Heart left ventricle (tissue), 16 donors: ENCODE measurements at regions not wholly inside any gene's neighbourhood (a gene's known extent, or its start where the extent isn't known, plus 50 kb on each side); places are given as distances from the start of the nearest gene placed in this dataset.

ENCODE experiments used
- ATAC-seq, 4 donors: fragments of 200-7000 bp; cut with Tn5 transposase; one replicate each; pipeline ENCODE4 v1.9.1; 2020 to 2022; ENCODE audit warnings: moderate library complexity in 4 of 4, mild to moderate bottlenecking in 3 of 4, moderate number of reproducible peaks in 1 of 4
- DNase-seq, 5 donors: peaks; one replicate each; pipeline ENCODE4 v3.0.0-alpha.2; 2020
- H3K27ac ChIP-seq, 12 donors: fragments of 200-600 bp; sonication (generic) in 4 of 12; one replicate each; pipeline versions ENCODE4 v1.5.0 to v1.8.0; 2016 to 2022; ENCODE audit warnings: mild to moderate bottlenecking in 2 of 12
- H3K27me3 ChIP-seq, 9 donors: fragments of 200-600 bp; sonication (generic) in 2 of 9; one replicate each; pipeline versions ENCODE4 v1.5.1 to v1.8.0; 2016 to 2022; ENCODE audit warnings: mild to moderate bottlenecking in 3 of 9
- H3K36me3 ChIP-seq, 9 donors: fragments of 200-600 bp; sonication (generic) in 2 of 9; one replicate each; pipeline versions ENCODE4 v1.5.0 to v1.8.0; 2018 to 2022; ENCODE audit warnings: mild to moderate bottlenecking in 2 of 9
- H3K4me1 ChIP-seq, 12 donors: fragments of 200-600 bp; sonication (generic) in 4 of 12; one replicate each; pipeline versions ENCODE4 v1.5.0 to v1.8.0; 2016 to 2022; ENCODE audit warnings: mild to moderate bottlenecking in 3 of 12
- H3K4me3 ChIP-seq, 12 donors: fragments of 200-600 bp; sonication (generic) in 4 of 12; one replicate each; pipeline versions ENCODE4 v1.5.0 to v1.8.0; 2017 to 2022; ENCODE audit warnings: mild to moderate bottlenecking in 9 of 12, moderate library complexity in 4 of 12
- H3K9me3 ChIP-seq, 12 donors: fragments of 200-600 bp; sonication (generic) in 4 of 12; one replicate each; pipeline versions ENCODE4 v1.5.0 to v1.8.0; 2016 to 2022; ENCODE audit warnings: mild to moderate bottlenecking in 1 of 12
- CTCF ChIP-seq, 12 donors: fragments of 200-600 bp; sonication (generic) in 4 of 12; IDR thresholded peaks; one replicate each; pipeline versions ENCODE4 v1.5.0 to v1.8.0; 2018 to 2022; ENCODE audit warnings: antibody characterized with exemption in 12 of 12, mild to moderate bottlenecking in 5 of 12
- POLR2A ChIP-seq, 2 donors: fragments of 450-650 bp; IDR thresholded peaks; one replicate each; pipeline ENCODE4 v1.6.1; 2017; ENCODE audit warnings: antibody characterized with exemption in 2 of 2, mild to moderate bottlenecking in 2 of 2, moderate library complexity in 2 of 2
- WGBS, 4 donors: extraction: QIAGEN DNeasy Blood & Tissue Kit in 2 of 4; methylation state at CpG; one replicate each; pipeline versions ENCODE4 v1.1.5 to v1.1.7; 2013 to 2018; 5-methylcytosine and 5-hydroxymethylcytosine counted together
- intact Hi-C, 10 donors: fragments of 100-400 bp; cut with DNase I; formaldehyde crosslinking; loops; one replicate each; pipeline versions ENCODE4 v1.11.1 to v1.14.2; 2022
- donor health status: ischemic (EF 13 %, LVEDD 7.1; RV severe dilation, severe dysfunction).
- donor health status: healthy with polysubstance abuse.
- donor health status: DM: no; HTN: yes; CAD: no.
- donor health status: DM: no; HTN: no; CAD: no.
- donor health status: ischemic (EF 25% LVEDD 6.9; RV normal size, moderate dysfunction).
- donor health status: ischemic (EF 25% LVEDD 5.7; RV mildly dilated, moderate dysfunction).
- donor health status: healthy.
- donor health status: DM: yes; HTN: yes; CAD: no.
- donor health status: ischemic (EF 35%, LVEDD 5.7; RV mildly dilated, moderate dysfunction).
- donor health status: nonischemic (EF 11% LVEDD 7.7; RV severe dilation, severe dysfunction).
- donor health status: DM: yes; HTN: yes; CAD: no.
- donor health status: PGD.
- donor health status: ischemic (EF 29% LVEDD 5.4; RV normal size, mild dysfunction).
- donor health status: nonischemic (EF 23%, LVEDD 6.1; RV moderate dilation, normal function).

- no peaks in the 10 kb centered on the region for H3K36me3 ChIP-seq
- no peaks in the 10 kb centered on the region for H3K4me1 ChIP-seq
- H3K27me3 ChIP-seq: peaks cover 0 to 13% (median 0%) of the 10 kb centered on the region in 9 donors
- H3K4me3 ChIP-seq: no peak overlapping the region
- intact Hi-C loops: loop anchor here in 8 of 10 donors (5.0 to 10.0 kb wide), 5 partner anchors 232 to 547 kb away; no protein-coding TSS in a partner anchor
- no peak for ATAC-seq
- no peaks in the 10 kb centered on the region for H3K9me3 ChIP-seq
- H3K27ac ChIP-seq: no peak overlapping the region
- peak in 1 of 5 donors; percentile 22 for DNase-seq
- no peak for TF ChIP-seq CTCF (IDR thresholded peaks at IDR 0.05)
- no peak for TF ChIP-seq POLR2A (IDR thresholded peaks at IDR 0.05)
- WGBS, 4 donors: 0 to 30% (median 16%) methylated on average over 1 of the region's 1 CpG
Observed at GRCh38 chr18:54440292-54440691, 82.6 kb downstream of the C18orf54 start.

GRCh38 chr18:54444319-54444914 is 86.7 kb downstream of the C18orf54 start:
- intact Hi-C loops: loop anchor here in 9 of 10 donors (2.0 to 10.0 kb wide), 7 partner anchors 226 to 543 kb away; no protein-coding TSS in a partner anchor
- Histone ChIP-seq H3K36me3 (no peaks in the 10 kb centered on the region), H3K27me3 (peaks cover 0 to 8% (median 0%) of the 10 kb centered on the region in 9 donors), H3K4me3 (no peak overlapping the region), H3K27ac (no peak overlapping the region), H3K9me3 (no peaks in the 10 kb centered on the region), H3K4me1 (no peaks in the 10 kb centered on the region)
- DNase-seq (peak in 4 of 5 donors; percentile 13 to 53 (median 24)), ATAC-seq (peak; percentile 46 to 70 (median 55))
- 13 to 14% (median 13%) methylated on average over 7 of the region's 7 CpGs for WGBS, 4 donors
- TF ChIP-seq POLR2A (IDR thresholded peaks at IDR 0.05) (no peak), CTCF (IDR thresholded peaks at IDR 0.05) (peak; percentile 35 to 79 (median 62))

- H3K4me3 ChIP-seq: no peak overlapping the region
- peaks cover 0 to 6% (median 0%) of the 10 kb centered on the region in 9 donors for H3K27me3 ChIP-seq
- DNase-seq (no peak), ATAC-seq (no peak)
- TF ChIP-seq CTCF (IDR thresholded peaks at IDR 0.05) (no peak), POLR2A (IDR thresholded peaks at IDR 0.05) (no peak)
- H3K4me1 ChIP-seq: no peaks in the 10 kb centered on the region
- intact Hi-C loops: no loop called here
- no peak overlapping the region for H3K27ac ChIP-seq
- H3K9me3 ChIP-seq: no peaks in the 10 kb centered on the region
- H3K36me3 ChIP-seq: no peaks in the 10 kb centered on the region
Observed at GRCh38 chr18:54453996-54454395, 96.3 kb downstream of the C18orf54 start.

- no peak for TF ChIP-seq CTCF (IDR thresholded peaks at IDR 0.05)
- no peak for TF ChIP-seq POLR2A (IDR thresholded peaks at IDR 0.05)
- ATAC-seq (no peak), DNase-seq (no peak)
- Histone ChIP-seq H3K4me1 (no peaks in the 10 kb centered on the region), H3K4me3 (no peak overlapping the region), H3K27ac (no peak overlapping the region), H3K27me3 (peaks cover 0 to 6% (median 0%) of the 10 kb centered on the region in 9 donors), H3K36me3 (no peaks in the 10 kb centered on the region), H3K9me3 (peaks cover 0 to 8% (median 0%) of the 10 kb centered on the region in 12 donors)
- WGBS, 4 donors: 51 to 78% (median 58%) methylated on average over 2 of the region's 2 CpGs
- intact Hi-C loops: no loop called here
Observed at GRCh38 chr18:54465502-54465901, 107.8 kb downstream of the C18orf54 start.
